Calu3 (cell line): ENCODE measurements at regions not wholly inside any gene's neighbourhood (a gene's known extent, or its start where the extent isn't known, plus 50 kb on each side); places are given as distances from the start of the nearest gene placed in this dataset.
"Not testable (repeated sequence)": the region's sequence is repeated elsewhere in the genome, so short reads cannot be mapped to it uniquely, and the experiment has no call there.

Experiments
- BruUV-seq: library from RNA; stranded (reverse); fragments of 400-500 nt; replicated peaks from 2 replicates; lab custom pipeline; 2021; lab: Mats Ljungman, UMichigan
- CTCF ChIA-PET: fragments of 300-600 bp; sonication (Branson Sonifier 250); formaldehyde crosslinking; loops from one replicate; lab custom pipeline; 2022; ENCODE audit warnings: antibody characterized with exemption; lab: Charles Lee
- DNase-seq: peaks from one replicate; pipeline ENCODE4 v3.0.0; 2022
- H3K27ac Mint-ChIP-seq: one replicate; pipeline ENCODE4 v1.8.0; 2022; ENCODE audit warnings: mixed read lengths; ENCODE audit not compliant: unreplicated experiment
- H3K27me3 Mint-ChIP-seq: one replicate; pipeline ENCODE4 v1.8.0; 2022; ENCODE audit warnings: mixed read lengths; ENCODE audit not compliant: unreplicated experiment
- H3K36me3 Mint-ChIP-seq: one replicate; pipeline ENCODE4 v1.8.0; 2022; ENCODE audit warnings: mild to moderate bottlenecking, moderate library complexity, mixed read lengths; ENCODE audit not compliant: insufficient read depth, unreplicated experiment
- H3K4me1 Mint-ChIP-seq: one replicate; pipeline ENCODE4 v1.8.0; 2022; ENCODE audit warnings: mild to moderate bottlenecking, low read depth, mixed read lengths; ENCODE audit not compliant: unreplicated experiment
- H3K4me3 Mint-ChIP-seq: one replicate; pipeline ENCODE4 v1.8.0; 2022; ENCODE audit warnings: mild to moderate bottlenecking, low read depth, moderate library complexity, mixed read lengths; ENCODE audit not compliant: unreplicated experiment
- H3K9me3 Mint-ChIP-seq: one replicate; pipeline ENCODE4 v1.8.0; 2022; ENCODE audit warnings: low read depth, mixed read lengths; ENCODE audit not compliant: unreplicated experiment
- intact Hi-C: fragments of 100-400 bp; cut with micrococcal nuclease; formaldehyde crosslinking; loops from one replicate; pipeline ENCODE4 v1.10.0; 2022; ENCODE audit not compliant: unreplicated experiment
- TF ChIP-seq, protein P1 (sequence below): fragments of 200-600 bp; IDR thresholded peaks from one replicate; pipeline ENCODE4 v1.8.0; 2022; ENCODE audit warnings: antibody characterized with exemption; ENCODE audit not compliant: unreplicated experiment

DNA sequence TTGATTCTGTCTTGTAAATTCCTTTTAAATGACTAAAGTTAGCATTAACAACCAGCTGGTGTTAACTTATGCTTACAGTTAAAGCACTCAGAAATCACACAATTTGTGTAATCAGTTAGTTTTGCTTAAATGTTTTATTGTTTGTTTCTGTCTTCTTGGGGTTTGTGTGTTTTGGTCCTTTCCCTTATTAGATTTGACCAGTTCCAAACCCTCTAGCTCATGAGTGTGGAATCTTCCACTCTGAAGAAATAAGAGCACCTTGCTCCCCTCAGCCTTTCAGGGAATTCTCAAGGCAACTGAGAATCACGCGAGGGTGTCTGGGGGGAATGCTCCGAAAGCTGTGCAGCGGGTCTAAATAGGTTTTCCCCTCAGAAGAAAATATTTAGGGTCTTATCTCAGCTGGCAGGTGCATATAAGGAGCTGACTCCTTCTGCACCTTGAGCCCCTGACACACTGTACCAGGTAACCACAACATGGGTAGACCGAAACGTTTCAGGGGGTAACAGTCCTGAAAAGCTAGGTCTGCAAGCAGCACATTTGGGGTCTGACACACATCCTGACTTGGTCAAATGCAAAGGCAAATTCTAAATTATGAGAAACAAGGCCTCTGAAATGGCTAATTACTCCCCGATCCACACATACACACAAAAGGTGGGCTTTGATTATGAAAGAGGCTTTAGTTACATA, 188.1 kb upstream of the ETV3 start:
- no peak overlapping the region for H3K27ac Mint-ChIP-seq
- CTCF ChIA-PET = interaction anchor here (1.2 kb wide), 1 partner anchor 15 kb away, joined by 5 read pairs; no protein-coding TSS in a partner anchor
- BruUV-seq = no TSS peak
- H3K36me3 Mint-ChIP-seq = no peaks in the 10 kb centered on the region
- no peaks in the 10 kb centered on the region for H3K27me3 Mint-ChIP-seq
- H3K4me1 Mint-ChIP-seq = peaks cover 18% of the 10 kb centered on the region
- no peaks in the 10 kb centered on the region for H3K9me3 Mint-ChIP-seq
- intact Hi-C loops = no loop called here
- TF ChIP-seq, protein P1, sequence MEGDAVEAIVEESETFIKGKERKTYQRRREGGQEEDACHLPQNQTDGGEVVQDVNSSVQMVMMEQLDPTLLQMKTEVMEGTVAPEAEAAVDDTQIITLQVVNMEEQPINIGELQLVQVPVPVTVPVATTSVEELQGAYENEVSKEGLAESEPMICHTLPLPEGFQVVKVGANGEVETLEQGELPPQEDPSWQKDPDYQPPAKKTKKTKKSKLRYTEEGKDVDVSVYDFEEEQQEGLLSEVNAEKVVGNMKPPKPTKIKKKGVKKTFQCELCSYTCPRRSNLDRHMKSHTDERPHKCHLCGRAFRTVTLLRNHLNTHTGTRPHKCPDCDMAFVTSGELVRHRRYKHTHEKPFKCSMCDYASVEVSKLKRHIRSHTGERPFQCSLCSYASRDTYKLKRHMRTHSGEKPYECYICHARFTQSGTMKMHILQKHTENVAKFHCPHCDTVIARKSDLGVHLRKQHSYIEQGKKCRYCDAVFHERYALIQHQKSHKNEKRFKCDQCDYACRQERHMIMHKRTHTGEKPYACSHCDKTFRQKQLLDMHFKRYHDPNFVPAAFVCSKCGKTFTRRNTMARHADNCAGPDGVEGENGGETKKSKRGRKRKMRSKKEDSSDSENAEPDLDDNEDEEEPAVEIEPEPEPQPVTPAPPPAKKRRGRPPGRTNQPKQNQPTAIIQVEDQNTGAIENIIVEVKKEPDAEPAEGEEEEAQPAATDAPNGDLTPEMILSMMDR = no peak
- no peak for DNase-seq
- no peak overlapping the region for H3K4me3 Mint-ChIP-seq

DNA sequence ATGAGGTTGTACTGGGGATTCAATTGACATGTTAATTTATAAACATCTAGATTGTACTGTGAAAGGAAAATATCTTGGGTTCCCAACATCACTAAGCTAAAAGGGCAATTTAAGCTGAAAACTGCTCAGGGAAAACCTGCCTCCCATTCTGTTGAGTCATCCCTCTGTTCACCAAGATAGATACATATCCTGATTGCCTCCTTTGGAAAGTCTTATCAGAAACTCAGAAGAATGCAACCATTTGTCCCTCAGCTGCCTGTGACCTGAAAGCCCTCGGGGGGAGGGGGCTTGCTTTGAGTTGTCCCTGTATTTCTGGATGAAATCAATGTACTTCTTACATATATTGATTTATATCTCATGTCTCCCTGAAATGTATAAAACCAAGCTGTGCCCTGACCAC, 187.0 kb upstream of the ETV3 start:
- DNase-seq = no peak
- Mint-ChIP-seq H3K27ac (no peak overlapping the region), H3K4me1 (peaks cover 18% of the 10 kb centered on the region), H3K27me3 (peaks cover 9% of the 10 kb centered on the region), H3K9me3 (no peaks in the 10 kb centered on the region), H3K36me3 (no peaks in the 10 kb centered on the region), H3K4me3 (no peak overlapping the region)
- no TSS peak for BruUV-seq
- TF ChIP-seq, protein P1 = no peak
- intact Hi-C loops = no loop called here
- CTCF ChIA-PET = no interaction called here

DNA sequence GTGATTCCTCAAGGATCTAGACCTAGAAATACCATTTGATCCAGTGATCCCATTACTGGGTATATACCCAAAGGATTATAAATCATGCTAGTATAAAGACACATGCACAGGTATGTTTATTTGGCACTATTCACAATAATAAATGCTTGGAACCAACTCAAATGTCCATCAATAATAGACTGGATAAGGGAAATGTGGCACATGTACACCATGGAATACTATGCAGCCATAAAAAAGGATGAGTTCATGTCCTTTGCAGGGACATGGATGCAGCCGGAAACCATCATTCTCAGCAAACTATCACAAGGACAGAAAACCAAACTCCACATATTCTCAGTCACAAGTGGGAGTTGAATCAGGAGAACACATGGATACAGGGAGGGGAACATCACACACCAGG, 183.8 kb upstream of the ETV3 start:
- intact Hi-C loops, BruUV-seq, H3K4me3 Mint-ChIP-seq, CTCF ChIA-PET, H3K36me3 Mint-ChIP-seq, H3K9me3 Mint-ChIP-seq, H3K27ac Mint-ChIP-seq, DNase-seq: not testable (repeated sequence)
- H3K4me1 Mint-ChIP-seq = peaks cover 18% of the 10 kb centered on the region
- peaks cover 42% of the 10 kb centered on the region for H3K27me3 Mint-ChIP-seq

DNA sequence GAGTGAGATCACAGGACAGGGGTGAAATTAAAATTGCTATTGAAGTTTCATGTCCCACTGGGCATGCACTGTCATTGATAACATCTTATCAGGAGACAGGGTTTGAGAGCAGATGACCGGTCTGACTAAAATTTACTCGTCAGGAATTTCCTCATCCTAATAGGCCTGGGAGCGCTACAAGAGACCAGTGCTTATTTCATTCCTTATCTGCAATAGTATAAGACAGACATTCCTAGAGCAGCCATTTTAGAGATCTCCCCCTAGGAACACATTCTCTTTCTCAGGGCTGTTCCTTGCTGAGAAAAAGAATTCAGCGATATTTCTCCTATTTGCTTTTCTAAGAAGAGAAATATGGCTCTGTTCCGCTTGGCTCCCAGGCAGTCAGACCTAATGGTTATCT, 181.4 kb upstream of the ETV3 start:
- no peak overlapping the region for H3K27ac Mint-ChIP-seq
- CTCF ChIA-PET = no interaction called here
- H3K36me3 Mint-ChIP-seq = no peaks in the 10 kb centered on the region
- BruUV-seq = no TSS peak
- intact Hi-C loops = no loop called here
- H3K4me1 Mint-ChIP-seq = peaks cover 10% of the 10 kb centered on the region
- H3K4me3 Mint-ChIP-seq = no peak overlapping the region
- peaks cover 48% of the 10 kb centered on the region for H3K27me3 Mint-ChIP-seq
- TF ChIP-seq, protein P1 = no peak
- DNase-seq = no peak
- H3K9me3 Mint-ChIP-seq = peaks cover 2% of the 10 kb centered on the region

DNA sequence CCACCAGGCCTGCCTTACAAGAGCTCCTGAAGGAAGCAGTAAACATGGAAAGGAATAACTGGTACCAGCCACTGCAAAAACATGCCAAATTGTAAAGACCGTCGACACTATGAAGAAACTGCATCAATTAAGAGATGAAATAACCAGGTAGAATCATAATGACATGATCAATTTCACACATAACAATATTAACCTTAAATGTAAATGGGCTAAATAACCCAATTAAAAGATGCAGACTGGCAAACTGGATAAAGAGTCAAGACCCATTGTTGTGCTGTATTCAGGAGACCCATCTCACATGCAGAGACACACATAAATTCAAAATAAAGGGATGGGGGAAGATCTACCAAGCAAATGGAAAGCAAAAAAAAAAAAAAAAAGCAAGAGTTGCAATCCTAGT, 179.0 kb upstream of the ETV3 start:
- H3K9me3 Mint-ChIP-seq, DNase-seq, intact Hi-C loops, H3K27ac Mint-ChIP-seq, H3K4me3 Mint-ChIP-seq, BruUV-seq, CTCF ChIA-PET, H3K4me1 Mint-ChIP-seq, H3K36me3 Mint-ChIP-seq: not testable (repeated sequence)
- peaks cover 48% of the 10 kb centered on the region for H3K27me3 Mint-ChIP-seq
